ENCODE measurements at regions not wholly inside any gene's neighbourhood (a gene's known extent, or its start where the extent isn't known, plus 50 kb on each side); places are given as distances from the start of the nearest gene placed in this dataset.

- no peak overlapping the region for H3K9ac ChIP-seq (ENCODE audit: low read length in 5 of 5)
Observed at GRCh38 chr6:167408235-167408869, 83.5 kb downstream of the TTLL2 start.

GRCh38 chr6:167409079-167409478, 84.2 kb downstream of the TTLL2 start:
- H3K4me3 ChIP-seq (ENCODE audit: low read depth in 1 of 5, low read length in 5 of 5) = no peak overlapping the region
- H3K36me3 ChIP-seq (ENCODE audit: control insufficient read depth in 5 of 5, insufficient read depth in 5 of 5, low read length in 5 of 5) = no peaks in the 10 kb centered on the region
- H3K27me3 ChIP-seq (ENCODE audit: control insufficient read depth in 5 of 5, insufficient read depth in 4 of 5, low read length in 5 of 5) = peaks cover 5 to 13% (median 7%) of the 10 kb centered on the region in 5 donors
- H3K4me1 ChIP-seq (ENCODE audit: control insufficient read depth in 5 of 5, insufficient read depth in 5 of 5, low read length in 5 of 5) = no peaks in the 10 kb centered on the region
- H3K9ac ChIP-seq (ENCODE audit: low read length in 5 of 5) = no peak overlapping the region
- no peak overlapping the region for H3K27ac ChIP-seq (ENCODE audit: low read depth, low read length)
- H3K9me3 ChIP-seq (ENCODE audit: control insufficient read depth in 5 of 5, low read length in 5 of 5) = no peaks in the 10 kb centered on the region

More at GRCh38 chr6:167408235-167408869, 83.5 kb downstream of the TTLL2 start:
- no peaks in the 10 kb centered on the region for H3K4me1 ChIP-seq (ENCODE audit: control insufficient read depth in 5 of 5, insufficient read depth in 5 of 5, low read length in 5 of 5)
- H3K4me3 ChIP-seq (ENCODE audit: low read depth in 1 of 5, low read length in 5 of 5) = no peak overlapping the region
- no peaks in the 10 kb centered on the region for H3K36me3 ChIP-seq (ENCODE audit: control insufficient read depth in 5 of 5, insufficient read depth in 5 of 5, low read length in 5 of 5)
- H3K27ac ChIP-seq (ENCODE audit: low read depth, low read length) = no peak overlapping the region
- no peaks in the 10 kb centered on the region for H3K9me3 ChIP-seq (ENCODE audit: control insufficient read depth in 5 of 5, low read length in 5 of 5)
- peaks cover 5 to 13% (median 7%) of the 10 kb centered on the region in 5 donors for H3K27me3 ChIP-seq (ENCODE audit: control insufficient read depth in 5 of 5, insufficient read depth in 4 of 5, low read length in 5 of 5)

- H3K27me3 ChIP-seq (ENCODE audit: control insufficient read depth in 5 of 5, insufficient read depth in 4 of 5, low read length in 5 of 5) = peaks cover 2 to 10% (median 6%) of the 10 kb centered on the region in 5 donors
- H3K9me3 ChIP-seq (ENCODE audit: control insufficient read depth in 5 of 5, low read length in 5 of 5) = no peaks in the 10 kb centered on the region
- H3K4me3 ChIP-seq (ENCODE audit: low read depth in 1 of 5, low read length in 5 of 5) = no peak overlapping the region
- no peak overlapping the region for H3K9ac ChIP-seq (ENCODE audit: low read length in 5 of 5)
- H3K4me1 ChIP-seq (ENCODE audit: control insufficient read depth in 5 of 5, insufficient read depth in 5 of 5, low read length in 5 of 5) = no peaks in the 10 kb centered on the region
- no peaks in the 10 kb centered on the region for H3K36me3 ChIP-seq (ENCODE audit: control insufficient read depth in 5 of 5, insufficient read depth in 5 of 5, low read length in 5 of 5)
- no peak overlapping the region for H3K27ac ChIP-seq (ENCODE audit: low read depth, low read length)
Observed at GRCh38 chr6:167409694-167410093, 84.8 kb downstream of the TTLL2 start.

DNA sequence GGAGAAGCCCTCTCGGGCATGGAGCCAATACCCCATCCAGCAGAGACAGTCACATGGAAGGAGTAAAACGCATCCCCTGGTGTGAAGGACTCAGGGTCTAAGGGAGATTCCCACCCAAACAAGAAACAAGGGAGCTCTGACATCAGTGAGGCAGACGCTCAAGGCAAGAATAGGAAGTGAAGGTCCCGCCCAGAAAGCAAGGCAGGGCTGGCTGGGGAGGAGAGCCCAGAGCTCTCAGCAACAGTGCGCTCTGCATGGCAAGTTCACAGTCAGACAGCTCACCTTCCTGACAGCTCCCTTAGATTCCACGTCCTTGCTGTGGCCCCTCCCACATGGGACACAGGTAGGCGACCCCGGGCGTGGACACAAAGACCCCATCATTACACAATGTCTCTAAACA, 85.6 kb downstream of the TTLL2 start:
- no peak overlapping the region for H3K9ac ChIP-seq (ENCODE audit: low read length in 5 of 5)
- no peaks in the 10 kb centered on the region for H3K36me3 ChIP-seq (ENCODE audit: control insufficient read depth in 5 of 5, insufficient read depth in 5 of 5, low read length in 5 of 5)
- no peak overlapping the region for H3K27ac ChIP-seq (ENCODE audit: low read depth, low read length)
- H3K4me3 ChIP-seq (ENCODE audit: low read depth in 1 of 5, low read length in 5 of 5) = no peak overlapping the region
- no peaks in the 10 kb centered on the region for H3K4me1 ChIP-seq (ENCODE audit: control insufficient read depth in 5 of 5, insufficient read depth in 5 of 5, low read length in 5 of 5)
- no peaks in the 10 kb centered on the region for H3K9me3 ChIP-seq (ENCODE audit: control insufficient read depth in 5 of 5, low read length in 5 of 5)
- peaks cover 2 to 6% (median 5%) of the 10 kb centered on the region in 5 donors for H3K27me3 ChIP-seq (ENCODE audit: control insufficient read depth in 5 of 5, insufficient read depth in 4 of 5, low read length in 5 of 5)

DNA sequence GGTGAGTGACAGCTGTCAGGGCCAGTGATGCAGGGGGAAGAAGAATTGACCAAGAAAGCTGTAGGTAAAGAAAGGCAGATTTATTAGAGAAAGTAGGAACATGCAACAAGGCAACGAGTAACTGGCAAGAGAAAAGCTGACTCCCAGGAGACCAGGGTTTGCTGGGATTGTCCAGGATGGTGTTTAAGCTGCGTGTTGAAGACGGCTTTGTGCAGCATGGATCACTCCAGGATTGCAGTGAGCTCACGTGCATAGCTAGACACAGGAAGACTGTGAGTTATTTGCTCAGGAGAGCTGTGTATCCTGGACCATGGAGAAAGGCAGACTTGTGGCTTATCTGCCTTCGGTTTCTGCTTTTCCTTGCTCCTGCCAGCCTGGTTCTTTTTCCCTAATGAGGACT, 87.6 kb downstream of the TTLL2 start:
- Histone ChIP-seq H3K9me3 (ENCODE audit: control insufficient read depth in 5 of 5, low read length in 5 of 5) (no peaks in the 10 kb centered on the region), H3K36me3 (ENCODE audit: control insufficient read depth in 5 of 5, insufficient read depth in 5 of 5, low read length in 5 of 5) (no peaks in the 10 kb centered on the region), H3K4me3 (ENCODE audit: low read depth in 1 of 5, low read length in 5 of 5) (no peak overlapping the region), H3K27ac (ENCODE audit: low read depth, low read length) (no peak overlapping the region), H3K4me1 (ENCODE audit: control insufficient read depth in 5 of 5, insufficient read depth in 5 of 5, low read length in 5 of 5) (no peaks in the 10 kb centered on the region), H3K9ac (ENCODE audit: low read length in 5 of 5) (no peak overlapping the region), H3K27me3 (ENCODE audit: control insufficient read depth in 5 of 5, insufficient read depth in 4 of 5, low read length in 5 of 5) (peaks cover 0 to 14% (median 3%) of the 10 kb centered on the region in 5 donors)

GRCh38 chr6:167415441-167415961, 90.6 kb downstream of the TTLL2 start:
- Histone ChIP-seq H3K4me3 (ENCODE audit: low read depth in 1 of 5, low read length in 5 of 5) (no peak overlapping the region), H3K4me1 (ENCODE audit: control insufficient read depth in 5 of 5, insufficient read depth in 5 of 5, low read length in 5 of 5) (no peaks in the 10 kb centered on the region)

DNA sequence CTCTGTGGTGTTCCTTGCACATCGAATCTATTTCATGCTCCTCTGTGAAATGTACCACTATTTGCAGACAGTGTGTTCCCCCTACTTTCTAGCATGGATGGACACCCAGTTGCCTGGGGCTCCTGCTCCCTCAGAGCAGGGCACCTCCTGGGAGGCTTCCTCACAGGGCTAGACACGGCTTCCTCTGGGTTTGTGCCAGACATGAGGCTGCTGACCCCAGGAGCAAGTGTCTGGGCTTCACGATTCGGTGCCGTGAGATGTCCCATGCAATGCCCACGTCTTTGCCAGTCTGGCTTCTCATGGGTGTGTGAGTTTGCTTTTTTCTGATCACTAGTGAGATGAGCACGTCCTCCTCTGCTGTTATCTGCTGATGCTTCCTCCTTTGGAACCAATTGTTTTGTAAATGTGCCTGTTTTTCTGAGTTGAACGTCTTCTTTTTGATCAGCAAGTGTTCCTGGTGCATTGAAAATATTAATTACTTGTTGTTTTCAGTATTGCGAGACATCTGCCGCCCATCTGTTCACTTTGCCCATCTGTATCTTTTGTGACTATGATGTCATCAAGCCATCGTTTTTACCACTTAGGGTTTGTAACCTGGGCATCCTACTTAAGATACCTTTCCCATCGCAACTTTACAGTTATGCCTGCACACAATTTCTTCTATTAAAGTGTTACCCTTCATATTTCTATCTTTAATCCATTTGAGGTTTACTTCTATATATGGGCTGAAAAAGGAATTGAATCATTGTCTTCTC, 92.0 kb downstream of the TTLL2 start:
- no peak overlapping the region for H3K27ac ChIP-seq (ENCODE audit: low read depth, low read length)
- H3K4me1 ChIP-seq (ENCODE audit: control insufficient read depth in 5 of 5, insufficient read depth in 5 of 5, low read length in 5 of 5) = no peaks in the 10 kb centered on the region
- H3K9me3 ChIP-seq (ENCODE audit: control insufficient read depth in 5 of 5, low read length in 5 of 5) = no peaks in the 10 kb centered on the region
- no peaks in the 10 kb centered on the region for H3K36me3 ChIP-seq (ENCODE audit: control insufficient read depth in 5 of 5, insufficient read depth in 5 of 5, low read length in 5 of 5)
- H3K4me3 ChIP-seq (ENCODE audit: low read depth in 1 of 5, low read length in 5 of 5) = no peak overlapping the region
- peaks cover 0 to 17% (median 3%) of the 10 kb centered on the region in 5 donors for H3K27me3 ChIP-seq (ENCODE audit: control insufficient read depth in 5 of 5, insufficient read depth in 4 of 5, low read length in 5 of 5)
- H3K9ac ChIP-seq (ENCODE audit: low read length in 5 of 5) = no peak overlapping the region

More at GRCh38 chr6:167415441-167415961, 90.6 kb downstream of the TTLL2 start:
- H3K27me3 ChIP-seq (ENCODE audit: control insufficient read depth in 5 of 5, insufficient read depth in 4 of 5, low read length in 5 of 5) = peaks cover 0 to 17% (median 3%) of the 10 kb centered on the region in 5 donors
- H3K36me3 ChIP-seq (ENCODE audit: control insufficient read depth in 5 of 5, insufficient read depth in 5 of 5, low read length in 5 of 5) = no peaks in the 10 kb centered on the region
- no peak overlapping the region for H3K27ac ChIP-seq (ENCODE audit: low read depth, low read length)
- no peak overlapping the region for H3K9ac ChIP-seq (ENCODE audit: low read length in 5 of 5)
- no peaks in the 10 kb centered on the region for H3K9me3 ChIP-seq (ENCODE audit: control insufficient read depth in 5 of 5, low read length in 5 of 5)

- Histone ChIP-seq H3K27ac (ENCODE audit: low read depth, low read length) (no peak overlapping the region), H3K9ac (ENCODE audit: low read length in 5 of 5) (no peak overlapping the region)
Observed at GRCh38 chr6:167420177-167420576, 95.3 kb downstream of the TTLL2 start.

DNA sequence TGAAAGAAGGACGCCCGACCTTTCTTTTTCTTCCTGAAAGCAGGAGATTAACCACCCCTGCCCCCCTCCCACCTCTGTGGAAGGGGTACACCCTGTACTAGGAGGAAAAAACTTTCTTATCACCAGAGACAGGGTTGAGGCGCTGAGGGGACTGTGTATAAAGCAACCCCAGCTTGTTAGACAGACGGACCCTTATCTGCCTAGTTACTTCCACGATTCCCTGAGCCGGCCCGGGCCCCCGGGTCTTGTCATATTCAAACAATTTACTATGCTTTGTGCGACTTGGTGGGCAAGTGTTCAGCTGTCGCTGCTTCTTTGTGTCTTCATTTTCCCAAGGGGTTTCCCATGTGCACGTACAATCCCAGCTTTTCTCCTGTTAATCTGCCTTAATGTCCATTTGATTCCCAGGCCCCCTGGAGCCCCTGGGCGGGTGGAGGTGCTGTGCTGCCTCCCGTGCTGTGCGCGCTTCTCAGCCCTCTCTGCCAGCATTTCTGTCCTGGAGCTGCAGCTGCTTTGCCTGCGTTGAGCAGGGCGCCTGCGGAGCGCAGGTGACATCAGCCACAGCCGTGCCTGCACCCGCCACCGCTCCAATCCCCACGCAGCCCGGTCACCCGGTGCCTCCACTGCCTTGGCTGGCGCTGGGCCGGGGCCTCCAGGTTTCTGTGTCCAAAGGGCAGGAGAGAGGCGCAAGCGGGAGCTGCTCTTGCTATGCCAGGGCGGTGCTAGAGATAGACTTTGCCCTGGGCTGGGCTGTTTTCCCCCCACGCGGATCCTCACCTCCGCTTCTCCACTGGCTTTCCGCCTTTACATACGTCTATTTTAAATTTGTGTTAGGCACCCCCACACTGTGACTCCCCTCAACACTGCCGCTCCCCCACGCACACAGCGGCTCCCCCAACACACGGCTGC, 96.2 kb downstream of the TTLL2 start:
- Histone ChIP-seq H3K27me3 (ENCODE audit: control insufficient read depth in 5 of 5, insufficient read depth in 4 of 5, low read length in 5 of 5) (peaks cover 0 to 7% (median 0%) of the 10 kb centered on the region in 5 donors), H3K9me3 (ENCODE audit: control insufficient read depth in 5 of 5, low read length in 5 of 5) (no peaks in the 10 kb centered on the region), H3K27ac (ENCODE audit: low read depth, low read length) (no peak overlapping the region), H3K36me3 (ENCODE audit: control insufficient read depth in 5 of 5, insufficient read depth in 5 of 5, low read length in 5 of 5) (no peaks in the 10 kb centered on the region), H3K4me1 (ENCODE audit: control insufficient read depth in 5 of 5, insufficient read depth in 5 of 5, low read length in 5 of 5) (no peaks in the 10 kb centered on the region), H3K4me3 (ENCODE audit: low read depth in 1 of 5, low read length in 5 of 5) (no peak overlapping the region), H3K9ac (ENCODE audit: low read length in 5 of 5) (no peak overlapping the region)

More at GRCh38 chr6:167420177-167420576, 95.3 kb downstream of the TTLL2 start:
- Histone ChIP-seq H3K9me3 (ENCODE audit: control insufficient read depth in 5 of 5, low read length in 5 of 5) (no peaks in the 10 kb centered on the region), H3K4me3 (ENCODE audit: low read depth in 1 of 5, low read length in 5 of 5) (no peak overlapping the region), H3K27me3 (ENCODE audit: control insufficient read depth in 5 of 5, insufficient read depth in 4 of 5, low read length in 5 of 5) (peaks cover 0 to 15% (median 0%) of the 10 kb centered on the region in 5 donors), H3K4me1 (ENCODE audit: control insufficient read depth in 5 of 5, insufficient read depth in 5 of 5, low read length in 5 of 5) (no peaks in the 10 kb centered on the region), H3K36me3 (ENCODE audit: control insufficient read depth in 5 of 5, insufficient read depth in 5 of 5, low read length in 5 of 5) (no peaks in the 10 kb centered on the region)
